GM04503 (cell line): ENCODE measurements at regions not wholly inside any gene's neighbourhood (a gene's known extent, or its start where the extent isn't known, plus 50 kb on each side); places are given as distances from the start of the nearest gene placed in this dataset.

Source experiments
- DNase-seq: peaks from one replicate; pipeline ENCODE4 v3.0.0-alpha.2; 2012; ENCODE audit warnings: low read depth

- DNase-seq: no peak
These were observed 404.1 kb downstream of the SHANK2 start for GRCh38 chr11:70848243-70848750.

- DNase-seq: no peak
These were observed 403.3 kb downstream of the SHANK2 start for GRCh38 chr11:70849031-70849430.

GRCh38 chr11:70851308-70851707 lies 401.1 kb downstream of the SHANK2 start:
- no peak for DNase-seq

GRCh38 chr11:70851907-70852306 lies 400.5 kb downstream of the SHANK2 start:
- no peak for DNase-seq

GRCh38 chr11:70853068-70853769 lies 399.2 kb downstream of the SHANK2 start:
- no peak for DNase-seq

GRCh38 chr11:70853770-70854108 lies 398.6 kb downstream of the SHANK2 start:
- DNase-seq: no peak

- no peak for DNase-seq
These were observed 398.2 kb downstream of the SHANK2 start for GRCh38 chr11:70854201-70854600.

- no peak for DNase-seq
These were observed 397.3 kb downstream of the SHANK2 start for GRCh38 chr11:70854901-70855556.

GRCh38 chr11:70857894-70858293 lies 394.5 kb downstream of the SHANK2 start:
- DNase-seq: no peak

GRCh38 chr11:70859180-70859579 lies 393.2 kb downstream of the SHANK2 start:
- no peak for DNase-seq

GRCh38 chr11:70860888-70861287 lies 391.5 kb downstream of the SHANK2 start:
- DNase-seq: no peak

GRCh38 chr11:70861559-70861958 lies 390.8 kb downstream of the SHANK2 start:
- DNase-seq: no peak

GRCh38 chr11:70862093-70862492 lies 390.3 kb downstream of the SHANK2 start:
- no peak for DNase-seq

GRCh38 chr11:70863186-70863585 lies 389.2 kb downstream of the SHANK2 start:
- DNase-seq: no peak

GRCh38 chr11:70863993-70864392 lies 388.4 kb downstream of the SHANK2 start:
- DNase-seq: no peak

GRCh38 chr11:70865356-70865755 lies 387.0 kb downstream of the SHANK2 start:
- no peak for DNase-seq

- no peak for DNase-seq
These were observed 385.5 kb downstream of the SHANK2 start for GRCh38 chr11:70866834-70867233.

- DNase-seq: no peak
These were observed 384.9 kb downstream of the SHANK2 start for GRCh38 chr11:70867281-70868047.

GRCh38 chr11:70868341-70868885 lies 384.0 kb downstream of the SHANK2 start:
- DNase-seq: no peak

- DNase-seq: no peak
These were observed 383.3 kb downstream of the SHANK2 start for GRCh38 chr11:70869054-70869453.

GRCh38 chr11:70871881-70872280 lies 380.5 kb downstream of the SHANK2 start:
- no peak for DNase-seq

GRCh38 chr11:70872299-70872698 lies 380.1 kb downstream of the SHANK2 start:
- no peak for DNase-seq
